Chondrocyte (in vitro differentiated cells): ENCODE measurements at regions not wholly inside any gene's neighbourhood (a gene's known extent, or its start where the extent isn't known, plus 50 kb on each side); places are given as distances from the start of the nearest gene placed in this dataset.

Source experiments
- DNase-seq: peaks from one replicate; pipeline ENCODE4 v3.0.0; 2021; ENCODE audit warnings: mixed read lengths, low spot score
- H3K27ac Mint-ChIP-seq: one replicate; pipeline ENCODE4 v1.8.0; 2021; ENCODE audit warnings: mild to moderate bottlenecking, moderate library complexity, mixed read lengths; ENCODE audit not compliant: unreplicated experiment
- H3K27me3 Mint-ChIP-seq: 2 replicates; pipeline ENCODE4 v1.8.0; 2021; ENCODE audit warnings: low read depth, mixed read lengths
- H3K36me3 Mint-ChIP-seq: 2 replicates; pipeline ENCODE4 v1.8.0; 2021; ENCODE audit warnings: low read depth, mixed read lengths
- H3K4me1 Mint-ChIP-seq: 2 replicates; pipeline ENCODE4 v1.8.0; 2021; ENCODE audit warnings: low read depth, mild to moderate bottlenecking, mixed read lengths
- H3K4me3 Mint-ChIP-seq: one replicate; pipeline ENCODE4 v1.8.0; 2021; ENCODE audit warnings: mild to moderate bottlenecking, moderate library complexity, mixed read lengths; ENCODE audit not compliant: unreplicated experiment
- H3K9me3 Mint-ChIP-seq: 2 replicates; pipeline ENCODE4 v1.8.0; 2021; ENCODE audit warnings: low read depth, mixed read lengths
- CTCF ChIP-seq: fragments of 200-600 bp; sonication (generic); IDR thresholded peaks from 2 replicates; pipeline ENCODE4 v1.5.0; 2021; ENCODE audit warnings: antibody characterized with exemption, mild to moderate bottlenecking, moderate library complexity

GRCh38 chr3:156016902-156017301, 103.5 kb upstream of the KCNAB1 start:
- Mint-ChIP-seq H3K27me3 (no peaks in the 10 kb centered on the region), H3K9me3 (no peaks in the 10 kb centered on the region), H3K4me3 (no peak overlapping the region), H3K27ac (no peak overlapping the region), H3K4me1 (no peaks in the 10 kb centered on the region), H3K36me3 (no peaks in the 10 kb centered on the region)
- DNase-seq = no peak
- no peak for TF ChIP-seq CTCF

- H3K9me3 Mint-ChIP-seq = no peaks in the 10 kb centered on the region
- DNase-seq = no peak
- no peaks in the 10 kb centered on the region for H3K27me3 Mint-ChIP-seq
- H3K4me1 Mint-ChIP-seq = no peaks in the 10 kb centered on the region
- no peak for TF ChIP-seq CTCF
- no peak overlapping the region for H3K27ac Mint-ChIP-seq
- no peak overlapping the region for H3K4me3 Mint-ChIP-seq
- H3K36me3 Mint-ChIP-seq = no peaks in the 10 kb centered on the region
Measured at GRCh38 chr3:156017352-156018030, 102.9 kb upstream of the KCNAB1 start.

- peak overlapping the region; percentile 38 for H3K4me3 Mint-ChIP-seq
- DNase-seq = no peak
- TF ChIP-seq CTCF = no peak
- H3K9me3 Mint-ChIP-seq = no peaks in the 10 kb centered on the region
- H3K27me3 Mint-ChIP-seq = no peaks in the 10 kb centered on the region
- no peaks in the 10 kb centered on the region for H3K36me3 Mint-ChIP-seq
- peaks cover 8% of the 10 kb centered on the region for H3K4me1 Mint-ChIP-seq
- H3K27ac Mint-ChIP-seq = no peak overlapping the region
Measured at GRCh38 chr3:156024904-156025533, 95.4 kb upstream of the KCNAB1 start.

GRCh38 chr3:156029208-156029607, 91.2 kb upstream of the KCNAB1 start:
- DNase-seq = no peak
- no peak for TF ChIP-seq CTCF
- no peaks in the 10 kb centered on the region for H3K27me3 Mint-ChIP-seq
- H3K9me3 Mint-ChIP-seq = no peaks in the 10 kb centered on the region
- no peaks in the 10 kb centered on the region for H3K36me3 Mint-ChIP-seq
- H3K4me3 Mint-ChIP-seq = no peak overlapping the region
- H3K27ac Mint-ChIP-seq = no peak overlapping the region
- H3K4me1 Mint-ChIP-seq = peaks cover 8% of the 10 kb centered on the region

- no peak for TF ChIP-seq CTCF
- Mint-ChIP-seq H3K9me3 (no peaks in the 10 kb centered on the region), H3K27me3 (no peaks in the 10 kb centered on the region), H3K4me1 (no peaks in the 10 kb centered on the region), H3K36me3 (no peaks in the 10 kb centered on the region), H3K4me3 (no peak overlapping the region), H3K27ac (no peak overlapping the region)
- no peak for DNase-seq
Measured at GRCh38 chr3:156030723-156031122, 89.7 kb upstream of the KCNAB1 start.
